Prostate gland (tissue), 2 donors: ENCODE measurements at regions not wholly inside any gene's neighbourhood (a gene's known extent, or its start where the extent isn't known, plus 50 kb on each side); places are given as distances from the start of the nearest gene placed in this dataset.

ENCODE experiments used
- DNase-seq: peaks from one replicate; pipeline ENCODE4 v3.0.0-alpha.2; 2019; ENCODE audit warnings: low spot score
- H3K27ac ChIP-seq, 2 donors: fragments of 200-600 bp; sonication (generic); 2 replicates each; pipeline ENCODE4 v1.5.1; 2017 to 2019
- H3K27me3 ChIP-seq: fragments of 200-600 bp; sonication (generic); replicated peaks from 2 replicates; pipeline ENCODE4 v1.5.1; 2019; ENCODE audit not compliant: insufficient read depth
- H3K36me3 ChIP-seq, 2 donors: fragments of 200-600 bp; sonication (generic); 1 replicate in 1 of 2; 2 replicates in 1 of 2; pipeline versions ENCODE4 v1.5.1 to v1.8.1; 2017 to 2019
- H3K4me1 ChIP-seq: fragments of 200-600 bp; sonication (generic); replicated peaks from 2 replicates; pipeline ENCODE4 v1.5.1; 2019
- H3K4me3 ChIP-seq, 2 donors: fragments of 200-600 bp; sonication (generic); 2 replicates each; pipeline ENCODE4 v1.5.1; 2017 to 2019
- H3K9me3 ChIP-seq: fragments of 200-600 bp; sonication (generic); 2 replicates; pipeline ENCODE4 v1.5.1; 2017
- POLR2A ChIP-seq: fragments of 450-650 bp; IDR thresholded peaks from one replicate; pipeline ENCODE4 v1.6.1; 2016; ENCODE audit warnings: antibody characterized with exemption, mild to moderate bottlenecking
- POLR2AphosphoS5 ChIP-seq: sonication (generic); formaldehyde crosslinking; IDR thresholded peaks from one replicate; pipeline ENCODE4 v1.6.1; 2017; ENCODE audit warnings: antibody characterized with exemption
- WGBS: methylation state at CpG from one replicate; pipeline ENCODE4 v1.1.5; 2018; 5-methylcytosine and 5-hydroxymethylcytosine counted together
- intact Hi-C: fragments of 100-400 bp; cut with DNase I; formaldehyde crosslinking; loops from one replicate; pipeline ENCODE4 v1.14.2; 2022
- TF ChIP-seq, protein P1 (sequence below), 4 experiments: fragments of 200-600 bp in 2 of 4; fragments of 450-650 bp in 2 of 4; sonication (generic) in 2 of 4; IDR thresholded peaks; 1 replicate in 3 of 4; 2 replicates in 1 of 4; pipeline ENCODE4 v1.5.1; 2016 to 2019; ENCODE audit warnings: antibody characterized with exemption in 4 of 4, mild to moderate bottlenecking in 2 of 4, moderate library complexity in 2 of 4

DNA sequence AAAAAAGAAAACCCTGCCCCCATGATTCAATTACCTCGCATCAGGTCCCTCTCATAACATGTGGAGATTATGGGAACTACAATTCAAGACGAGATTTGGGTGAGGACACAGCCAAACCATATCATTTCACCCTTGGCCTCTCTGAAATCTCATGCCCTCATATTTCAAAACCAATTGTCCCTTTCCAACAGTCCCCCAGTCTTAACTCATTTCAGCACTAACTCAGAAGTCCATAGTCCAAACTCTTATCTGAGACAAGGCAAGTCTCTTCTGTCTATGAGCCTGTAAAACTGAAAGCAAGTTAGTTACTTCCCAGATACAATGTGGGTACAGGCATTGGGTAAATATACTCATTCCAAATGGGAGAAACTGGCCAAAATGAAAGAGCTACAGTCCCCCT lies 536.1 kb downstream of the MEI4 start:
- Histone ChIP-seq H3K27me3 (no peaks in the 10 kb centered on the region), H3K4me1 (no peaks in the 10 kb centered on the region), H3K4me3 (no peak overlapping the region), H3K27ac (no peak overlapping the region), H3K36me3 (no peaks in the 10 kb centered on the region), H3K9me3 (no peaks in the 10 kb centered on the region)
- 84% methylated on average over 2 of the region's 2 CpGs for WGBS
- intact Hi-C loops: no loop called here
- TF ChIP-seq POLR2A (no peak), POLR2AphosphoS5 (no peak)
- TF ChIP-seq, protein P1, sequence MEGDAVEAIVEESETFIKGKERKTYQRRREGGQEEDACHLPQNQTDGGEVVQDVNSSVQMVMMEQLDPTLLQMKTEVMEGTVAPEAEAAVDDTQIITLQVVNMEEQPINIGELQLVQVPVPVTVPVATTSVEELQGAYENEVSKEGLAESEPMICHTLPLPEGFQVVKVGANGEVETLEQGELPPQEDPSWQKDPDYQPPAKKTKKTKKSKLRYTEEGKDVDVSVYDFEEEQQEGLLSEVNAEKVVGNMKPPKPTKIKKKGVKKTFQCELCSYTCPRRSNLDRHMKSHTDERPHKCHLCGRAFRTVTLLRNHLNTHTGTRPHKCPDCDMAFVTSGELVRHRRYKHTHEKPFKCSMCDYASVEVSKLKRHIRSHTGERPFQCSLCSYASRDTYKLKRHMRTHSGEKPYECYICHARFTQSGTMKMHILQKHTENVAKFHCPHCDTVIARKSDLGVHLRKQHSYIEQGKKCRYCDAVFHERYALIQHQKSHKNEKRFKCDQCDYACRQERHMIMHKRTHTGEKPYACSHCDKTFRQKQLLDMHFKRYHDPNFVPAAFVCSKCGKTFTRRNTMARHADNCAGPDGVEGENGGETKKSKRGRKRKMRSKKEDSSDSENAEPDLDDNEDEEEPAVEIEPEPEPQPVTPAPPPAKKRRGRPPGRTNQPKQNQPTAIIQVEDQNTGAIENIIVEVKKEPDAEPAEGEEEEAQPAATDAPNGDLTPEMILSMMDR (IDR thresholded peaks at IDR 0.05): no peak
- DNase-seq: no peak

DNA sequence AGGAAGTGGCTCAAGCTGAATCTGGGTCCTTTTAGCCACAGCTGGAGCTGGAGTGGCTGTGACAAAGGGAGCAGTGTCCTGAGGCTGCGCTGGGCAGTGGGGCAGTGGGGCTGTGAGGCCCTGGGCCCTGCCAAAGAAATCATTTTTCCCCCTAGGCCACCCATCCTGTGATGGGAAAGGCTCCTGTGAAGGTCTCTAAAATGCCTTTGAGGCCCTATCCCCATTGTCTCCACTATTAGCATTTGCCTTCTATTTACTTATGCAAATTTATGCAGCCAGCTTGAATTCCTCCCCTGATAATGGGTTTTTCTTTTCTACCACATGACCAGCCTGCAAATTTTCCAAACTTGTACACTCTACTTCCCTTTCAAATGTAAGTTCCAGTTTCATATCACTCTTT lies 539.2 kb downstream of the MEI4 start:
- no peaks in the 10 kb centered on the region for H3K36me3 ChIP-seq
- H3K4me3 ChIP-seq: no peak overlapping the region
- 50% methylated on average over 1 of the region's 1 CpG for WGBS
- intact Hi-C loops: no loop called here
- H3K27ac ChIP-seq: no peak overlapping the region
- no peaks in the 10 kb centered on the region for H3K4me1 ChIP-seq
- no peak for DNase-seq
- no peak for TF ChIP-seq POLR2A
- TF ChIP-seq POLR2AphosphoS5: no peak
- TF ChIP-seq, protein P1 (IDR thresholded peaks at IDR 0.05): no peak
- H3K27me3 ChIP-seq: no peaks in the 10 kb centered on the region
- H3K9me3 ChIP-seq: no peaks in the 10 kb centered on the region

DNA sequence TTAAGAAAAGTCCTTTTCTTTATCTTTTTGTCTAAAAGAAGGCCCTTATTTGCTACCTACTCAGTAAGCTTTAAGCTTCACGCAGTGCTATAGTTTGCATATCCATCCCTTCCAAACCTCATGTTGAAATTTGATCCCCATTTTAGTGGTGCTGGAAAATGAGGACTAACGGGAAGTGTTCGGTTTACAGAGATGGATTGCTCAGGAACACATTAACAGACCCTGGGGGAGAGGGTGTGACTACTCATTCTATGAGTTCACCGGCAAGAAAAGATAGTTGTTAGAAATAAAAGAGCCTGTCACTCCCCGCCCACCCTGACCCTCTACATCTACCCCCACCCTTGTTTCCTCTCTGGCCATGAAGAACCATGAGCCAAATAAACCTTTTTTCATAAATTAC lies 546.2 kb downstream of the MEI4 start:
- Histone ChIP-seq H3K27ac (no peak overlapping the region), H3K9me3 (no peaks in the 10 kb centered on the region), H3K4me3 (no peak overlapping the region), H3K27me3 (no peaks in the 10 kb centered on the region), H3K4me1 (no peaks in the 10 kb centered on the region), H3K36me3 (no peaks in the 10 kb centered on the region)
- TF ChIP-seq POLR2AphosphoS5 (no peak), POLR2A (no peak)
- TF ChIP-seq, protein P1 (IDR thresholded peaks at IDR 0.05): no peak
- DNase-seq: no peak
- intact Hi-C loops: no loop called here
- WGBS: 35% methylated on average over 5 of the region's 5 CpGs

DNA sequence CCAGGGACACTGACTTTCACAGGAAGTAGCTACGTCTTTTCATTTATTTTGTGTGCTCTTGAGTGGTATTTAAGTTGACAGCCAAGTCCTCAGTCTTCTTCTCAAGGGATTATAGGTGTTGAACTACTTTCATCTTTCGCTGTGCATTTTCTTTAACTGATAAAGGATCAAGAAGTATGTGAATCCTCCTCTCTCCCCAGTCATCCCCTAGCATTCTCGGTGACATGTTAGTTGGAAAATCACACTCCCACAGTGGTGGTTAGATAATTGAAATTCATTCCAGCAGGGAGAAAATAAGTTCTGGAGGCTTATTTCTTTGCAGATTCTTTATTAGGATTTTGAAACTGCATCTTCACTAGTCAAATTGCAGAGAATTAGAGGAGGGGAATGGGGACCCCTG lies 569.4 kb downstream of the MEI4 start:
- DNase-seq: no peak
- no peak overlapping the region for H3K4me3 ChIP-seq
- TF ChIP-seq, protein P1 (IDR thresholded peaks at IDR 0.05): no peak
- TF ChIP-seq POLR2AphosphoS5 (no peak), POLR2A (no peak)
- intact Hi-C loops: no loop called here
- no peaks in the 10 kb centered on the region for H3K4me1 ChIP-seq
- WGBS: 62% methylated on average over 3 of the region's 3 CpGs
- H3K36me3 ChIP-seq: no peaks in the 10 kb centered on the region
- H3K27me3 ChIP-seq: no peaks in the 10 kb centered on the region
- H3K27ac ChIP-seq: no peak overlapping the region
- H3K9me3 ChIP-seq: no peaks in the 10 kb centered on the region

DNA sequence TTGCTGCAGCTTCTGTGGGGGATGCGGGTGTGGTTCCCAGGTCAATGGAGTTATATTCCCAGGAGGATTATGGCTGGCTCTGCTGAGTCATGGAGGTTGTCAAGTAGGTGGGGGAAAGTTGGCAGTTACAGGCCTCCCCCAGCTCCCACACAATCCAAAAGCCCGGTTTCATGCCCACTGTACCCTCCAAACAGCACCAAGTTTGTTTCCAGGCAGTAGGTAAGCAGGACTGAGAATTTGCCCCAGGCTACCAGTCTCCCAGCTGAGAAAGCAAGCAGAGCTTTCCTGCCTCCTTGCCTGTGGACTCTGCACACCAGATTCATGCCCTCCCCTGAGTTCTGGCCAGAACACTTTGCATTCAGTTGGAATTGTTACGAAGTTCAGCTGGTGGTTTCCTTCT lies 578.2 kb downstream of the MEI4 start:
- 97% methylated on average over 3 of the region's 3 CpGs for WGBS
- intact Hi-C loops: no loop called here

More for the DNA sequence above, 578.2 kb downstream of the MEI4 start:
- Histone ChIP-seq H3K4me3 (no peak overlapping the region), H3K36me3 (no peaks in the 10 kb centered on the region), H3K27me3 (no peaks in the 10 kb centered on the region), H3K27ac (no peak overlapping the region), H3K4me1 (no peaks in the 10 kb centered on the region), H3K9me3 (no peaks in the 10 kb centered on the region)
- DNase-seq: no peak
- TF ChIP-seq, protein P1 (IDR thresholded peaks at IDR 0.05): no peak
- TF ChIP-seq POLR2A (no peak), POLR2AphosphoS5 (no peak)
